ENCODE measurements at regions not wholly inside any gene's neighbourhood (a gene's known extent, or its start where the extent isn't known, plus 50 kb on each side); places are given as distances from the start of the nearest gene placed in this dataset.

GRCh38 chr16:59405802-59406201 lies 671.7 kb upstream of the GOT2 start:
- Histone ChIP-seq H3K4me1 (ENCODE audit: control insufficient read depth, insufficient read depth, low read length) (no peaks in the 10 kb centered on the region), H3K4me3 (no peak overlapping the region), H3K4me2 (ENCODE audit: control insufficient read depth, insufficient read depth) (no peak overlapping the region), H2AFZ (ENCODE audit: control insufficient read depth, low read depth, low read length) (no peak overlapping the region), H3K27ac (ENCODE audit: control insufficient read depth, insufficient read depth) (no peak overlapping the region), H3K9ac (ENCODE audit: control insufficient read depth, insufficient read depth, low read length) (no peak overlapping the region), H3K36me3 (ENCODE audit: control insufficient read depth in 2 of 2, insufficient read depth in 2 of 2, low read length in 1 of 2) (no peaks in the 10 kb centered on the region), H3K79me2 (ENCODE audit: control insufficient read depth, insufficient read depth, low read length) (no peaks in the 10 kb centered on the region), H3K9me3 (replicated peaks; ENCODE audit: control insufficient read depth, insufficient read depth, low read length) (no peaks in the 10 kb centered on the region), H3K27me3 (replicated peaks in 1 of 2; ENCODE audit: control insufficient read depth in 2 of 2, insufficient read depth in 2 of 2, low read length in 1 of 2) (no peaks in the 10 kb centered on the region), H4K20me1 (ENCODE audit: control insufficient read depth, insufficient read depth) (no peaks in the 10 kb centered on the region)
- ATAC-seq (no peak), FAIRE-seq (no peak), DNase-seq (ENCODE audit: low read depth, low spot score) (no peak)
- POLR2A ChIA-PET: no interaction called here
- WGBS (ENCODE audit: insufficient coverage, insufficient replicate concordance, low lambda C conversion rate, missing lambda C conversion rate): 20% methylated on average over 2 of the region's 2 CpGs
- CTCF ChIA-PET: no interaction called here
- RAD21 ChIA-PET (ENCODE audit: unreplicated experiment): no interaction called here
- no TSS peak for BruUV-seq (replicated peaks)
- in situ Hi-C loops (cut with MboI): no loop called here
- SMC1A ChIA-PET (ENCODE audit: uncharacterized antibody, unreplicated experiment): interaction anchor here (1.0 kb wide), 1 partner anchor 22 kb away, joined by 3 read pairs; no protein-coding TSS in a partner anchor
- no peak for TF ChIP-seq TBL1XR1 (IDR thresholded peaks at IDR 0.05; ENCODE audit: low read depth, low read length)
- TF ChIP-seq, protein P1, sequence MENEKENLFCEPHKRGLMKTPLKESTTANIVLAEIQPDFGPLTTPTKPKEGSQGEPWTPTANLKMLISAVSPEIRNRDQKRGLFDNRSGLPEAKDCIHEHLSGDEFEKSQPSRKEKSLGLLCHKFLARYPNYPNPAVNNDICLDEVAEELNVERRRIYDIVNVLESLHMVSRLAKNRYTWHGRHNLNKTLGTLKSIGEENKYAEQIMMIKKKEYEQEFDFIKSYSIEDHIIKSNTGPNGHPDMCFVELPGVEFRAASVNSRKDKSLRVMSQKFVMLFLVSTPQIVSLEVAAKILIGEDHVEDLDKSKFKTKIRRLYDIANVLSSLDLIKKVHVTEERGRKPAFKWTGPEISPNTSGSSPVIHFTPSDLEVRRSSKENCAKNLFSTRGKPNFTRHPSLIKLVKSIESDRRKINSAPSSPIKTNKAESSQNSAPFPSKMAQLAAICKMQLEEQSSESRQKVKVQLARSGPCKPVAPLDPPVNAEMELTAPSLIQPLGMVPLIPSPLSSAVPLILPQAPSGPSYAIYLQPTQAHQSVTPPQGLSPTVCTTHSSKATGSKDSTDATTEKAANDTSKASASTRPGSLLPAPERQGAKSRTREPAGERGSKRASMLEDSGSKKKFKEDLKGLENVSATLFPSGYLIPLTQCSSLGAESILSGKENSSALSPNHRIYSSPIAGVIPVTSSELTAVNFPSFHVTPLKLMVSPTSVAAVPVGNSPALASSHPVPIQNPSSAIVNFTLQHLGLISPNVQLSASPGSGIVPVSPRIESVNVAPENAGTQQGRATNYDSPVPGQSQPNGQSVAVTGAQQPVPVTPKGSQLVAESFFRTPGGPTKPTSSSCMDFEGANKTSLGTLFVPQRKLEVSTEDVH (IDR thresholded peaks at IDR 0.05; ENCODE audit: low read depth, partially characterized antibody): no peak
- no peak for TF ChIP-seq BRCA1 (IDR thresholded peaks at IDR 0.05; ENCODE audit: low read depth, low read length)
- no peak for TF ChIP-seq CREM (IDR thresholded peaks at IDR 0.05; ENCODE audit: low read depth)
- TF ChIP-seq CHD1 (IDR thresholded peaks at IDR 0.05; ENCODE audit: low read depth, low read length): no peak
- TF ChIP-seq, protein P2, sequence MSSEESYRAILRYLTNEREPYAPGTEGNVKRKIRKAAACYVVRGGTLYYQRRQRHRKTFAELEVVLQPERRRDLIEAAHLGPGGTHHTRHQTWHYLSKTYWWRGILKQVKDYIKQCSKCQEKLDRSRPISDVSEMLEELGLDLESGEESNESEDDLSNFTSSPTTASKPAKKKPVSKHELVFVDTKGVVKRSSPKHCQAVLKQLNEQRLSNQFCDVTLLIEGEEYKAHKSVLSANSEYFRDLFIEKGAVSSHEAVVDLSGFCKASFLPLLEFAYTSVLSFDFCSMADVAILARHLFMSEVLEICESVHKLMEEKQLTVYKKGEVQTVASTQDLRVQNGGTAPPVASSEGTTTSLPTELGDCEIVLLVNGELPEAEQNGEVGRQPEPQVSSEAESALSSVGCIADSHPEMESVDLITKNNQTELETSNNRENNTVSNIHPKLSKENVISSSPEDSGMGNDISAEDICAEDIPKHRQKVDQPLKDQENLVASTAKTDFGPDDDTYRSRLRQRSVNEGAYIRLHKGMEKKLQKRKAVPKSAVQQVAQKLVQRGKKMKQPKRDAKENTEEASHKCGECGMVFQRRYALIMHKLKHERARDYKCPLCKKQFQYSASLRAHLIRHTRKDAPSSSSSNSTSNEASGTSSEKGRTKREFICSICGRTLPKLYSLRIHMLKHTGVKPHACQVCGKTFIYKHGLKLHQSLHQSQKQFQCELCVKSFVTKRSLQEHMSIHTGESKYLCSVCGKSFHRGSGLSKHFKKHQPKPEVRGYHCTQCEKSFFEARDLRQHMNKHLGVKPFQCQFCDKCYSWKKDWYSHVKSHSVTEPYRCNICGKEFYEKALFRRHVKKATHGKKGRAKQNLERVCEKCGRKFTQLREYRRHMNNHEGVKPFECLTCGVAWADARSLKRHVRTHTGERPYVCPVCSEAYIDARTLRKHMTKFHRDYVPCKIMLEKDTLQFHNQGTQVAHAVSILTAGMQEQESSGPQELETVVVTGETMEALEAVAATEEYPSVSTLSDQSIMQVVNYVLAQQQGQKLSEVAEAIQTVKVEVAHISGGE (CRISPR knock-in tag; IDR thresholded peaks at IDR 0.05): no peak
- TF ChIP-seq HCFC1 (IDR thresholded peaks at IDR 0.05; ENCODE audit: low read length): no peak
- no peak for TF ChIP-seq PAX5 (IDR thresholded peaks at IDR 0.05; ENCODE audit: borderline replicate concordance, low read depth, low read length)
- TF ChIP-seq YY1 (IDR thresholded peaks at IDR 0.05; ENCODE audit: low read depth, low read length): no peak
- TF ChIP-seq ZSCAN29 (IDR thresholded peaks at IDR 0.05): no peak
- no peak for TF ChIP-seq NFXL1 (IDR thresholded peaks at IDR 0.05; ENCODE audit: borderline replicate concordance)
- TF ChIP-seq KDM1A (IDR thresholded peaks at IDR 0.05; ENCODE audit: borderline replicate concordance): no peak
- TF ChIP-seq, protein P3, sequence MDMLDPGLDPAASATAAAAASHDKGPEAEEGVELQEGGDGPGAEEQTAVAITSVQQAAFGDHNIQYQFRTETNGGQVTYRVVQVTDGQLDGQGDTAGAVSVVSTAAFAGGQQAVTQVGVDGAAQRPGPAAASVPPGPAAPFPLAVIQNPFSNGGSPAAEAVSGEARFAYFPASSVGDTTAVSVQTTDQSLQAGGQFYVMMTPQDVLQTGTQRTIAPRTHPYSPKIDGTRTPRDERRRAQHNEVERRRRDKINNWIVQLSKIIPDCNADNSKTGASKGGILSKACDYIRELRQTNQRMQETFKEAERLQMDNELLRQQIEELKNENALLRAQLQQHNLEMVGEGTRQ (IDR thresholded peaks at IDR 0.05; ENCODE audit: borderline replicate concordance, low read depth, low read length): no peak
- TF ChIP-seq, protein P4, sequence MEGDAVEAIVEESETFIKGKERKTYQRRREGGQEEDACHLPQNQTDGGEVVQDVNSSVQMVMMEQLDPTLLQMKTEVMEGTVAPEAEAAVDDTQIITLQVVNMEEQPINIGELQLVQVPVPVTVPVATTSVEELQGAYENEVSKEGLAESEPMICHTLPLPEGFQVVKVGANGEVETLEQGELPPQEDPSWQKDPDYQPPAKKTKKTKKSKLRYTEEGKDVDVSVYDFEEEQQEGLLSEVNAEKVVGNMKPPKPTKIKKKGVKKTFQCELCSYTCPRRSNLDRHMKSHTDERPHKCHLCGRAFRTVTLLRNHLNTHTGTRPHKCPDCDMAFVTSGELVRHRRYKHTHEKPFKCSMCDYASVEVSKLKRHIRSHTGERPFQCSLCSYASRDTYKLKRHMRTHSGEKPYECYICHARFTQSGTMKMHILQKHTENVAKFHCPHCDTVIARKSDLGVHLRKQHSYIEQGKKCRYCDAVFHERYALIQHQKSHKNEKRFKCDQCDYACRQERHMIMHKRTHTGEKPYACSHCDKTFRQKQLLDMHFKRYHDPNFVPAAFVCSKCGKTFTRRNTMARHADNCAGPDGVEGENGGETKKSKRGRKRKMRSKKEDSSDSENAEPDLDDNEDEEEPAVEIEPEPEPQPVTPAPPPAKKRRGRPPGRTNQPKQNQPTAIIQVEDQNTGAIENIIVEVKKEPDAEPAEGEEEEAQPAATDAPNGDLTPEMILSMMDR (IDR thresholded peaks at IDR 0.05 in 2 of 3, conservative IDR thresholded peaks at IDR 0.05 in 1 of 3; ENCODE audit: control insufficient read depth in 2 of 3, extremely low read depth in 1 of 3, insufficient read depth in 1 of 3, low read depth in 3 of 3, low read length in 3 of 3): no peak
- TF ChIP-seq NFYB (IDR thresholded peaks at IDR 0.05; ENCODE audit: insufficient read depth, low read depth, low read length): no peak
- TF ChIP-seq IRF5 (IDR thresholded peaks at IDR 0.05; ENCODE audit: borderline replicate concordance): no peak
- intact Hi-C loops (cut with micrococcal nuclease; ENCODE audit: unreplicated experiment): no loop called here
